ENCODE measurements at regions not wholly inside any gene's neighbourhood (a gene's known extent, or its start where the extent isn't known, plus 50 kb on each side); places are given as distances from the start of the nearest gene placed in this dataset.

GRCh38 chr18:76081536-76081935 lies 413.5 kb downstream of the ZNF516 start:
- TF ChIP-seq CTCF (conservative IDR thresholded peaks at IDR 0.05 in 1 of 2, IDR thresholded peaks at IDR 0.05 in 1 of 2; ENCODE audit: low read depth in 1 of 2, low read length in 2 of 2) (no peak), EZH2 (IDR thresholded peaks at IDR 0.05; ENCODE audit: low read length, missing control alignments) (no peak)

Measured in fibroblast of lung (primary cell).